ENCODE measurements at regions not wholly inside any gene's neighbourhood (a gene's known extent, or its start where the extent isn't known, plus 50 kb on each side); places are given as distances from the start of the nearest gene placed in this dataset.

- DNase-seq (ENCODE audit: low read depth in 2 of 2, low spot score in 1 of 2), result no peak
Measured at GRCh38 chr12:88955531-88955930, 375.3 kb upstream of the KITLG start.

DNA sequence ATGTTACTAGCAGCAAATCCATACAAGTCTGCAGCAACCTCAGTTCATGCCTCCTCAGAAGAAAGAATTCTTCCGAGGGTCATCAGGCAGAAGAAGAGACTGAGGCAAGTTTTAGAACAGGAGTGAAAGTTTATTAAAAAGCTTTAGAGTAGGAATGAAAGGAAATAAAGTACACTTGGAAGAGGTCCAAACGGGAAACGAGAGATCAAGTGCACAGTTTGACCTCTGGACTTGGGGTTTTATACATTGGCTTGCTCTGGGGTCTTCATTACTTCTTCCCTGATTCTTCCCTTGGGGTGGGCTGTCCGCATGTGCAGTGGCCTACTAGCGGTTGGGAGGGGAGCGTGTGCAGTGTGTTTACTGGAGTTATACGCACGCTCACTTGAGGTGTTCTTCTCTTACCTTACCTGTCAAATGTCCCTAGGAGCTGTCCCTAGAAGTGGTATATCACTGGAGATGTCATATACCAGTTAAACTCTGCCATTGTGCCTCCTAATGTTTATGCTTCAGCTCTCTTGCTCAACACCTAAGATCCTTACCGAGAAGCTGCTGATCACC is 372.8 kb upstream of the KITLG start:
- no peak for DNase-seq (ENCODE audit: low read depth in 2 of 2, low spot score in 1 of 2)

GRCh38 chr12:88952562-88952942 is 372.3 kb upstream of the KITLG start:
- no peak for DNase-seq (ENCODE audit: low read depth in 2 of 2, low spot score in 1 of 2)

GRCh38 chr12:88951860-88952561 is 371.7 kb upstream of the KITLG start:
- DNase-seq (ENCODE audit: low read depth in 2 of 2, low spot score in 1 of 2), result no peak

- DNase-seq (ENCODE audit: low read depth in 2 of 2, low spot score in 1 of 2), result no peak
Measured at GRCh38 chr12:88951177-88951576, 370.9 kb upstream of the KITLG start.

DNA sequence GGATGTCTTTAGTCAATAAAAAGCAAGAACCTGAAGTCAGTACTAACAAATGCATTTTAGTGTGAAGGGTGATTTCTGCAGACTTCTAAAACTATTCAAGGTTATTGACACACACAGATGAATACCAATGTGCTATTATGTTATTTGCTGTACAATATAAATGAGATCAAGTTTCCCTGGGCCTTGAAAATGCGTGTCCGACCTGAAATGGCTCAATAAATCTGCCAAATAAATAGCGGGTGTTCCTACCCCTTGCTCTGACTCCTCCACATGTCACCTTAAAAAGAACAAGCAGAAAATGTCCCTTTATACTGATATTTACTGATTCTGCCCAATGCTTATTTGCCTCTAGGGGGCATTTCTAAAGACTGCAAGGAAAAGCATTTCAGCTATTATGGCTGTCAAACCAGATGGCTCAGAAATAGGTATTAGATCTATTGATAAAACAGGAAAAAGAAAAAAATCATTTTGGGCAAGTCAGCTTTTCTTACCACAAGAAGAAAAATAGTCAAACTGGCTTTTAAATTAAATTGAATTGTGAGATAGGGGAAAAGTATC is 367.3 kb upstream of the KITLG start:
- DNase-seq (ENCODE audit: low read depth in 2 of 2, low spot score in 1 of 2), result no peak

DNA sequence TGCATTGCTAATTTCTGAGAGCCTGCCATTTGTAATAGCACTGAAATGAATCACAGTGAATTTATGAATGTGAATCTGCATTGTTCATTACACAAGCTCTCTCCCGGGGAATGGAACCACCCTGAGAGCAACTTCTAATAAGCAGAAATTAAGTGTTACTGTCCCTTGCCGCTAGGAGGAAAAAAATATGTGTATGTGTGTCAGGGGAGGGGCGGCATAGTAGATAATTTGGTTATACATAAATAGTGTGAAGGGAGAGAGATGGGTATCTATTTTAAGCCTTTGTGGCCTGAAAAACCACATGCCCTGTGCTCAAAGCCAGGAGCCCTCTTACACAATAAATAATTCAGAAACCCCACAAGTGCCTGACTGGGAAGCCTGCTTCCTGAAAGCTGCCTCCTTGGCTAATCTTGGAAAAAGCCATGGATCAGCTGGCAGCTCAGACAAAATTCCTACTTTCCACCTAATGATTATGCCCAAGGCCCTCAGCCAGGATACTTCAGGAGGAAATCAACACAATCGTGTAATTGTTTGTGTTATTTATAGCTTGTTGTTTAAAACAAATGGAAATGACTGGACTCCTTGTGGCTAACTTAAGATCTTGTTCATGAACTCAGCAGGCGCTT is 366.2 kb upstream of the KITLG start:
- DNase-seq (ENCODE audit: low read depth in 2 of 2, low spot score in 1 of 2), result no peak

DNA sequence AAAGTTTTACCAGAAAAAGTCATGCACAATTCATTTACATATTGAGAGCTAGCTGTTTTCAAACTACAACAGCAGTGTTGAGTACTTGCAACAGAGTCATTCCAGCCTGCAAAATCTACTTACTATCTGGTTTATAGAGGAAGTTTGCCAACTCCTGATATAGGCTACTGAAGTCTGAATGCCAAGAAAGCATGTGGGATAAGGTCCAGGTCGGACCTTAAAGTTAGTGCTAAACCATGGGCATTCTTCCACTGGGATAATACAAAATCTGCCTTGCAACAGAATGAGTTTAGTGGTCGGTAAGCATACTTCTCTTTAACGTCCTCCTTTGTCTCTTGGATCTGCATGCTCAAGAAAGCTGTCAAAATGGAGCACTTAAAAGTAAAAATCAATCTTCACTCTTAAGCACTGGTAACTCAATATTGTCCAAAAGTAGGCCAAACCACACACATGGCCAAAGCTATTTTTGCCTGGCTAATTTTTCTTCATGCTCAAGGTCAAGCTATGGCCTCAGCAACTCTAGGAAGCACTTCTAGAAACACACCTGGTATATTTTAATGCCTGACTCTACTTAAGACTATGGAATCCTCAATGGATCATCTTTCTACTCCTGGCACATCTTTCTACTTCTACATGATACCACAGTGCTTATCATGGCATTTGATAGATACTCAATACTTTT is 364.9 kb upstream of the KITLG start:
- no peak for DNase-seq (ENCODE audit: low read depth in 2 of 2, low spot score in 1 of 2)

GRCh38 chr12:88944397-88944796 is 364.1 kb upstream of the KITLG start:
- no peak for DNase-seq (ENCODE audit: low read depth in 2 of 2, low spot score in 1 of 2)

DNA sequence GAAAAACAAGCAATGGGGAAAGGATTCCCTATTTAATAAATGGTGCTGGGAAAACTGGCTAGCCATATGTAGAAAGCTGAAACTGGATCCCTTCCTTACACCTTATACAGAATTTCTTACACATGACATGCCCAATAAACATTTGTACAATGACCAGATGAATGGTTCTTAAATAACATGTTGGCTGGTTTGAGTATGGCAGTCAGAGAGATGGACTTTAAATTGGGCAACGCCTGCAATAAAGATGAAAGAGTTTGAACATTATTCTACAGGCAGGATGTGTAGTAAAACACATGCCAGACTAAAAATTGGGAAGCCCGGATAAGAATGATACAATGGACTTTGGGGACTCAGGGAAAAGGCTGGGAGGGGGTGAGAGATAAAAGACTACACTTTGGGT is 360.6 kb upstream of the KITLG start:
- no peak for DNase-seq (ENCODE audit: low read depth in 2 of 2, low spot score in 1 of 2)

GRCh38 chr12:88935856-88936255 is 355.6 kb upstream of the KITLG start:
- no peak for DNase-seq (ENCODE audit: low read depth in 2 of 2, low spot score in 1 of 2)

DNA sequence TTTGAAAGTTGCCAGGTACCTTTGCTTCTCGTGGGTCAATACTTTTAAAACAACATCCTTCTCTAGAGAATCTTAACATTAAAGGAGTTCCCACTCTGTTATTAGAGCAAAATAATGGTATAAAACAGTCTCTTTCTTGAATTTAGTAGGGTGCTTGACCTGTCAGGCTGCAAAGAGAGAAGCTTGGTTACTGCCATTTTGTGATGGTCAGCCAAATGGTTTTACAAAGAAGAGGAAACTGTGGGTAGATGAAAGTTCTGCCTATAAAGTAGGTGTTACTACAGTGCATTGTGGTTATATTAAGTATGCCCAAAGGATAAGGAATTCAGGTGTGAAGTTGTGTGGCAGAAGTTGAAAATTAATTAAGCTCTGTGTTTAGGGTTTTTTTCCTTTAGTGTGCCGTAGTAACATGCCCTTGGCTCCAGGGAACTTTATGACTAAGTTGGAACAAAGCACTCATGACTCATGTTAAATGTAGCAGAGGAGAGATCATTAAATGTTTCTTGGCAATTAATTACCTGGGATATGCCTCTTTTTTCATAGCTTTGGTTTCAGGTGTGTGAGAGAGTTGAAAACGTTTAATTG is 354.0 kb upstream of the KITLG start:
- DNase-seq (ENCODE audit: low read depth in 2 of 2, low spot score in 1 of 2), result no peak

DNA sequence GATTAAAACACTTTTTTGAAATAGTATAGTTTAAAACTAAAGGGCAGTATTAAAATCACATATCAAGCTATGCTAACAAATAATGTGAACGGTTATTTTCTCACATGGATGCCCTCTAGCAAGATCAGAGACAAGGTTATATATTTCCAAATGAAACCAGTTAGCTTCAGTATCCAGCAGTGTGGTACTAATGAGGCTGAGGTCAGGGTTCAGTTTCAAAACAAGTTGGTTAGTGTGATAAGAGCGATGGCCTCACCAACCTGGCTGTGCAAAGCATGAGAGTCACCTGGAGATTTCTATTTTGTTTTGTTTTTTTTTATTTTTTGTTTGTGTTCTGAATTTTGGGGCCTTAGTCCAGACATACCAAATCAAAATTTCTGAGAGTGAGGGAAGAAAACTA is 352.2 kb upstream of the KITLG start:
- no peak for DNase-seq (ENCODE audit: low read depth in 2 of 2, low spot score in 1 of 2)

DNA sequence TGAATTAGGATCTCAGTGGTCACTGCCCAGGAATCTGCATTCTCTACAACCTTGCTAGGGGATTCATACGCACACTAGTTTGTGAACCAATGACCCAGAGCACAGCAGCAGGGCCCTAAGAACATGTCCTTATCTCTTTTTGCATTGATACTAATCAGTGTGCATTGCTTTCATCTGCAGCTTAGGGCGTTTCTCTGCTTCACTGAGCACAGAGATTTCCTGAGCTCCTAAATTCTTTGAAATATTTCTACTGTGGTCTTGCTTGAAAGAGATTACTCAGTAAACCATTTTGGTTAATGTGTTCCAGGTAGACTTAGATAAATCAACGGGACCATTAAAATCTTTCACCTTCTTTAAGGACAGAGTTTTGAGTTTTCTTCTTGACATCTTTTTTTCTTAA is 351.3 kb upstream of the KITLG start:
- no peak for DNase-seq (ENCODE audit: low read depth in 2 of 2, low spot score in 1 of 2)

DNA sequence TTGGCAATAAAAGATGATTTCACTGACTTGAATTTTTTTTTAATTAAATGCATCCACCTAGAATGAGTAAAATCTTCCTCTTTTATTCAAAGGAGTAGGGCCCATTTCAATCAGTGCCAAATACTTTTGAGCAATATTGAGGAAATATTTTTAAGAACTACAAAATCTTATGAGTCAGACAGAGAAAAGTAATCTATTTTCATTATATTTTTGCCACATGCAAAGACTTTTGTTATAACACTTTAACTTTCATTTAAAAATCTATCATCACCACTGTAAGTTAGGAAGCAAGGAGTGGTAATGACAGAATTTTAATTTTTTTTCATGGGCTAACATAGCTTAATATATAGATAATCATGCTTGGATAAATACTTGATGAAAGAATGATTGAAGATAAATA is 345.2 kb upstream of the KITLG start:
- no peak for DNase-seq (ENCODE audit: low read depth in 2 of 2, low spot score in 1 of 2)

GRCh38 chr12:88924162-88924561 is 343.9 kb upstream of the KITLG start:
- DNase-seq (ENCODE audit: low read depth in 2 of 2, low spot score in 1 of 2), result no peak

DNA sequence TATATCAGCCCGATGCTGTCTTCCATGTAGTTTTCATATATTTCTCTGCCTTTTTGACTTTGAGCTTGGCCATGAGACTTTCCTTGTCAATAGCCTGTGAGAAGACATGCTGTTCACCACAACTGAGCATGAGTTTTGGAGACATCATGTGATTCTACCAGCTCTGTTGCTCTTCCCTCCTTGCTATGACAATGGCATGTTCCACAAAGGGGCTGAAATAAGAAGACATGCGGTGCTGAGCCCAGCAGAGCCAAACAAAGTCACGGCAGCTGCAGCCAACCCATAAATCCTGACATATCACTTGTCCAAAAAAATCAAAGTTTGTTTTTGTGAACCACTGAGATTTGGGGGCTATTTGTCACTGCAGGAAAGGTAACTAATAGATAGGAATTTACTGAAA is 343.4 kb upstream of the KITLG start:
- no peak for DNase-seq (ENCODE audit: low read depth in 2 of 2, low spot score in 1 of 2)

- no peak for DNase-seq (ENCODE audit: low read depth in 2 of 2, low spot score in 1 of 2)
Measured at GRCh38 chr12:88922816-88923215, 342.5 kb upstream of the KITLG start.

DNA sequence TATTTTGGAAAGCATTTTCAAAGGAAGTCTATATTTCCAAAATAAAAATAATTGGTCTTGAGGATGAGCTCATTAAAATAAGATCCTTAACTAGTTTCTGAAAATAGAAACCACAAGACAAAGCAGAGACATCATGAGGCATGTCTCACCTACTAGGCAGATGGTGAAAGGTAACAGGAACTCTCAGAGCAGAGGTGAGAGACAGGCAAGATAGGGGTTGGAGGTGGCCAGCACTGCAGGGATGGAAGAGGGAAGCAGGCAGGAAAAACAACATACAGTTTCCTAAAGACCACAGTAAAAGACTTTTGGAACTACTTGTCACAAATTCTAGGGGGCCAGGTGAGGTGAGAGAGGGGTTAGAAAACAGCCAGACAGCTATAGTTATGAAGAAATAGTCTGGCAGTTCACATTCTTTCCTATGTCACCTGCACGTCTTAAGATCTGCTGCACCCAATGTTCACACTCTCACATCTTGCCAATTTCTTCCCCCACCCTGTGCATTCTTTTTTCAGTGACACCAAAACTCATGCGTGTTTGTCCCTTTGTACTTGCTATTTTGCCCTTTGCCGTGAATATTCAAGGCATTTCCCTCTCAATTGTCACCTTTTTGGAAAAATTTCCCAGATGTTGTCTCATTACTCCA is 341.7 kb upstream of the KITLG start:
- no peak for DNase-seq (ENCODE audit: low read depth in 2 of 2, low spot score in 1 of 2)

DNA sequence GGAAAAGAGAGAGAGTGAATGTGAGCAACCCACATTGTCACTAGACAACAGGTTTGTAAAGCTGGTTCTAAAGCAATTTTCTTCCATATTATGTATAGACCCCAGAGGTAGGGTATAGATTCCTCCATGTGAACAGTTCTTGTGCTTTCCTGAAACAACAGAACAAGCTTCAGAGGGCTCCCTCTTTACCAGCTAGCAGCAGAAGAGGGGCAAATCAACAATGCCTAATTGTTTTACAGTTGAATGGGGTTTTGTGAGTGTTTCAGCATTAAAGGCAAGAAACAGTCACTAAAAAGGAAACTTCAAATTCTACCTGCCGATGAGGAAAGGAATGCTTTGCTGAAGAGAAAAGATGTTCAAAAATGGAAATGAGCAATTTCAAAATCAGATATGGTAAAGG is 341.2 kb upstream of the KITLG start:
- DNase-seq (ENCODE audit: low read depth in 2 of 2, low spot score in 1 of 2), result no peak

DNA sequence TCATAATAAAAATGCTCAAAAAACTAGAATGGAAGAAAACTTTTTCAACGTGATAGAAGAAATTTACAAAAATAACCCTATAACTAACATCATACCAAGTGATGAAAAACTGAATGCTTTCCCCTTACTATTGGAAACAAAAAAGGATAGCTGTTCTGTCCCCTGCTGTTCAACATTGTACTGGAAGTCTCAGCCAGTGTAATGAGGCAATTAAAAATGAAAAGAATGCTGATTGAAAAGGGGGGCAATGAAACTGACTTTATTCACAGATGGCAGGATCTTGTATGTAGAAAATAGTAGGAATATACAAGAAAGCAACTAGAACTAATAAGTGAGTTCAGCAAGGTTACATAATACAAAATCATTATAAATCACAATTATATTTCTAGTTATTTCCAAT is 337.9 kb upstream of the KITLG start:
- DNase-seq (ENCODE audit: low read depth in 2 of 2, low spot score in 1 of 2), result no peak
